SIG-M5 treated with dmso at 0.1 percent for 504 hours (cell line): ENCODE measurements at regions not wholly inside any gene's neighbourhood (a gene's known extent, or its start where the extent isn't known, plus 50 kb on each side); places are given as distances from the start of the nearest gene placed in this dataset.
A peak's percentile ranks its signal among the peaks of the same experiment; 100 is the strongest.

Experiments
- DNase-seq: peaks from one replicate; lab custom pipeline; 2025; ENCODE audit not compliant: unreplicated experiment; lab: John Stamatoyannopoulos, UW

DNA sequence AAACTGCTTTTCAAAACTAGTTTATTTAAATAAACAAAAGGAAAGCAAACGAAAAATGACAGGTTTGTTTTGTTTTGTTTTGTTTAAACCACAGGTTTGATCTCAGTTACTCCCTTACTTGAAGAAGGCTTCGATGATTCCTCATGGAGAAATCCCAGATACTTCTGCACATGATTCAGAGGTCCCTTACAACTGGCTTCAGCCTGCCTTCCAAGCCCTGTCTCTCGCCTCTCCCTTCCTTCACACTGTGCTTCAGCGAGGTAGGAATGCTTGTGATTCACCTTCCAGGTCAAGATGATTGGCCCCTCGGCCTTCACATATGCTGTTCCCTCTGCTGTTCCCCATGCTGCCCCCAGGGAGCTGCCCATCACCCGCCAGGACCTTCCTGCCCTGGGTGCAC lies 104.1 kb upstream of the ITGA6 start:
- no peak for DNase-seq

DNA sequence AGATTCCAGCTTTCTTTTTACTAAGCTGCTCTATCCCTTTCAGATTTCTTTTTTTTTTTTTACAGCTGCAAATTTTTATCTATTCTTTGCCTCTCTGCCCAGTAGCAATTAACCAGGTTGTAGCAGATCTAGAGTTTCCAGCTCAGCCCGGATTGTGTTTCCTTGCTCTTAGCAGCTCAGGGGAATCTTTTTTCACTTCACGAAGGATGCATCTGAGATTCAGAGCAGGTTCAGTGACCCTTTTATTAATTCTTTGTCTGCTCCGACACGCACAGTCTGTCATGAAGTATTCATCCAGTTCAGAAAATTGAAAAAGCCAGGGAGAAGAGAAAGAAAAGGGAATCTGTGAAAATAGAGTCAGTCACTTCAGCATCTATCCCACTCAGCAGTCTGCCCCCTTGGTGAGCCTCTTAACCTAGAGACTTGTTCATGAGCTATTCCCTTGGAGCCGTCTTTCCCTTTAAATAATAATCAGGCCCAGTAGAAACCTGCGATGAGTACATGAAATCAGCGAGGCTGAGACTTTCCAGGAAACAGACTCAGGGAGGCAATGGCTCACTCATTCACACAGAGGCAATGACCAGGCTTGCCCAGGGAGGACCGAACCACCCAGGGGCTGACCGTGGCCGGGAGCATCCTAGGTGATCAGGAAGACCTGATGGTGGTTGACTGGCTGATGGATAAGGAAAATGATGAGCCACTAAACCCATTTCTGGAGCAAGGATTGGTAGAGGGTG lies 103.4 kb upstream of the ITGA6 start:
- no peak for DNase-seq

DNA sequence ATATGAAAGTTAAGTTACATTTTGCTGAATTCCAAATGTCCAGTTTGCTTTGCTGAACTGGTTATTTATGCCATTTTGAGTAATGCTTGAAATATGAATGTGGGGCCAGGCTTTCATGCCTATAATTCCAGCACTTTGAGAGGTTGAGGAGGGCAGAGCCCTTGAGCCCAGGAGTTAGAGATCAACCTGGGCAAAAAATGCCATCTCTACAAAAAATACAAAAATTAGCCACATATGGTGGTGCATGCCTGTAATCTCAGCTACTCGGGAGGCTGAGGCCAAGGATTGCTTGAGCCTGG lies 101.2 kb upstream of the ITGA6 start:
- DNase-seq = no peak

DNA sequence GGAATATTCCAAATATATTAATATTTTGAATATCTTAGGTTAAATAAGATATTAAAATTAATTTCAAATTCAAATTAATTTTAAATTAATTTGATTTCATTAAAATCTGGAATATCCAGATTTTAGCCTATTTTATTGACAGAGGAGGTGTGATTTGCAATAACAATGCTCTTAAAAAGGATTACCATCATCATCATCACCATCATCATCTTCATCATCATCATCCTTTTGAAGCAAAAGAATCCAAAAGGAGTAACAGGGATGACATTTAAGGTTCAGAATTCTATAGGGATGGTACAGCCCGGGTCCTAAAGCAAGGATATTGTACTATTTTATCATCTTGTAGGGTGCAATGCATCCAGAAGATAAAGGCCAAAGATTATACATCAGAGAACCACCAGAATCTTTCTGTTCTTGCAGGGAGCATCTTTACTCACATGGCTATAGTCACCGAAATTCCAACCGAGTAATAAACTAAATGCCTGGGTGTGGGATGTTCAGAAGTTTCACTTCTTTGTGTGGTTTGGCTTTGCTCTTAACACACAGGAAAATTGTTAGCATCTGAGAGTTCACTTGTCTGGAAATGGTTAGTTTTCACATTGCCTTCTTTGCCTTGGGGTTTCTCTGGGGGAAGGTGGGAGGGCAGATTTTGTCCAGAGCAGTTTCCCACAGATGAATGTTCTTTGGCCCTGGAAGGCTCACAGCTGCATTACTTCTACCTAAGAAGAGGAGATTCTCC lies 99.1 kb upstream of the ITGA6 start:
- no peak for DNase-seq

DNA sequence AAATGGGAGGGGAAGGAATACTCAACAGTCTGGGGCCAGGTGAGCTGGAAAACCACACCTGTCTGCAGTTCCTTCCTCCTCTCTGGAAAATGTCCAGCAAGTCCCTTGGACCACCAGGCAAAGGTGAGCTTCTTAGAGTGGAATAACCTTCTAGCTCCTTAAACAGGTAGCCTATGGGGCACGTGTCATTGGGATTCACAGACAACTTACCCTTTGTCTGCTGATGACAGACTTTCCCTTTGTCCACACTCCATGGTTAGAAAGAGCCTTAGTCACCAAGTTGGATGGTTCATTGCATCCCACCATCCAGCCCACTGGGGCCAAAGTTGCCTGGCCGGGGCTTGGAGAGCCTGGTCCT lies 98.0 kb upstream of the ITGA6 start:
- DNase-seq = no peak

DNA sequence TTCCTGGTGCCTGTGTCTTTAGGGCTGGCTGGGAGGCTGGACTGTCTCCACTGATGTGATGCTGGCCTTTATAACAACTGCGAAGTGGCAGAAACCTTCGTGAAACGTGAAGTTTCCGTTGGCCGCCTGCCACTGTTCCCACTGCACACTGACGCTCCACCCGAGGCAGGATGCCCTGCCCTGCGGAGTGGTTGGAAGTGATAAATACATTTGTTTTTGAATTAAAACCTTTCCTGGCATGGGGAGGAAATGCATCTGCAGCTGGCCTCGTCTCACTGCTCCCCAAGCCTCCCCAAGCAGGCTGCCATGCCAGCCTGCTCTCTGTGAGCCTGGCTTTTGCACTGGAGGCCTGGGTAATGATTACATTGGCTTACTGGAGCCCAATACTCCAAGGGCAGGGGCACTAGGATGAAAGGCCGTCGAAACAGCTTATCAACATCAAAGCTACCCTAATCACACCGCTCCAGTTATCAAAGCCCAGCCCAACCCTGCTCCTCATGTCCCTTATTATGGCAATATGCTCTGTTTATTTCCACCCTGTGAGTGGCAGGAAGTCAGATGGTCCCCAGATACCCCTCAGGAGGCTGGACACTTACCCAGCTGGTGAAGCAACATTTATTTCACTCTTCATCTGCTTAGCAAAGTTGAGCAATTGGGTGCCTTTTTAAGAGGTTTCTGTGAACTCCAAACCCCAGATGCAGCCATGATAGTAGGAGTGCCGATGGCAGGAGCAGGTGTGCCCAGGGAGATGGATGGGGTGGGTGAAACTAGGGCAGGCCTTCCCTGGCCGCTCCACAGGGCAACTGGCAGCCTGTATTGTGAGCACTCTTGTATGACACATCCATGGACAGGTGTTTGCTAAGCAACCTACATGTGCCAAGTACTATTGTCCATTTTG lies 97.4 kb upstream of the ITGA6 start:
- no peak for DNase-seq

DNA sequence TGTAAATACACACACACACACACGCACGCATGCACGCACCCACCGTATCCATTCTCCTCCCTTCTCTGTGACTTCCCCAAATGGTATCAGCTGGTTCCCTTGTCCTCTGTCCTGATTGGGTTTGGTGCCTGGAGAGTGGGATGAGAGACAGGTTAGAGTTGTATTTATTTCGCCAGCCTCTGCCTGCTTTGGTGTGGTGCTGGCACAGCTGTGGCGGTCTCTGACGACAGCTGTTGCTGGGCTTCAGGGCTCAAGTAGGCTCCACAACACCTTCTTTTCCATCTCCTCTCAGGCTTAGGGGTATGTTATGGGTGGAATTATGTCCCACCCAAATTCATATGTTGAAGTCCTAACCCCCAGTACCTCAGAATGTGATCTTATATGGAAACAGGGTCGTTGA lies 94.9 kb upstream of the ITGA6 start:
- no peak for DNase-seq

DNA sequence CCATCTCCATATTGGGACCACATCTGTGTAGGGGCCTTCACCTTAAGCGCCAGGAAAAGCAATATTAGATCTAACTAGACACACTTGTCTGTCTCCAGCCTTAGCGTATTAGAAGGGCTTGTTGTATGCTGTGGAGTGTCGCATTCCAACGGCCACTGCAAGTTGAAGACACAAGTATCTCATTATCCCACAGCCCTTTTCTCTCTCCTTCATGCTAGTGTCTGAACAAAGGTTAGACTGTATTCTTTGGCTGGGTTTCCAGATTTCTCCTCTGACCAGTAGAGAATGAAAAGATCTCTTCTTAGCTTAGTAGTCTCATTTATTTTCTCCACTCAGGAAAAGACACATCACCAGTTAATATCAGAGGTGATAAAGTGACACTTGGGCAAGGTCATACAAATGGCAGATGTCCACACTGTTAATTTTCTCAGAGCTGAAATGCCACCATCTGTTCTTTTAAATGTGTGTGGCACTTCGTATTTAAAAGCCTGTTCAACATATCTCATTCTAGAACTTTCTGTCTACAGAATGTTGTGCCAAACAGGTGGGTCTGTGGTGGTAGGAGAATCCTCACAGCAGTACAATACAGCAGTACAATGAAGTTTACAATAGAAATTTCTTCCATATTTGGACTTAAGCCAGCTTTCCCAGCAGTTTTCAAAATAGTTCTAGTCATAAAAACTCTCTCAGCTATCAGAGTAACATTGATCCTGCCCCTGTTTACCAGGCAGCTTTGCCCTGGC lies 94.0 kb upstream of the ITGA6 start:
- DNase-seq = no peak

DNA sequence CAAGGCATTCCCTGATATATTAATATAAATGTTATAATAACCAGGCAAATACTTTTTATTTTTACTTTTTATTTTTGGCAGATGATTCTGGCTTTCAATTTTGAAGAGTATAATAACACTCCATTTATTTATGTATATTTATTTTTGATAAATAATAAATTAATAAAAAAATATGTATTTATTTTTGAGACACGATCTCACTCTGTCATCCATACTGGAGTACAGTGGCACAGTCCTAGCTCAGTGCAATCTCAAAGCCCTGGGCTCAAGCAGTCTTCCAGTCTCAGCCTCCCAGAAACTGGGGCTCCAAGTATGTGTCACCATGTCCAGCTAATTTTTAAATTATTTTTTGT lies 93.4 kb upstream of the ITGA6 start:
- no peak for DNase-seq

DNA sequence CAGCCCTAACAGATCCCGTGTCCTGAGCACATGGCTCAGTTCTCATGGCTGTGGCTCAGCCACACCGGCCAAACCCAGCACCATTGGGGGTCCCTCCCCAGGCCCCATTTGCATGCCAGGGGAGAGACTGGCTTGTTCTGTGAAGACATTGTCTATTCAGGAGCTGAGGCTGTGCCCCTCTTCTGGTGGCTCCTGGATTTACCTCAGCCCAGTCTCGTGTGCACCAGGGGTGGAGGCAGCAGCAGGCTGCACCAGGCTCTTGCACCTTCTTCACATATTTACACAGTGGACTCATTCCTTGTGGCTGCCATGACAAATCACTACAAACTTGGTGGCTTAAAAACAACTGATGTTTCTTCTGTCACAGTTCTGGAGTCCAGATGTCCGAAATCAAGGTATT lies 92.4 kb upstream of the ITGA6 start:
- DNase-seq = no peak

DNA sequence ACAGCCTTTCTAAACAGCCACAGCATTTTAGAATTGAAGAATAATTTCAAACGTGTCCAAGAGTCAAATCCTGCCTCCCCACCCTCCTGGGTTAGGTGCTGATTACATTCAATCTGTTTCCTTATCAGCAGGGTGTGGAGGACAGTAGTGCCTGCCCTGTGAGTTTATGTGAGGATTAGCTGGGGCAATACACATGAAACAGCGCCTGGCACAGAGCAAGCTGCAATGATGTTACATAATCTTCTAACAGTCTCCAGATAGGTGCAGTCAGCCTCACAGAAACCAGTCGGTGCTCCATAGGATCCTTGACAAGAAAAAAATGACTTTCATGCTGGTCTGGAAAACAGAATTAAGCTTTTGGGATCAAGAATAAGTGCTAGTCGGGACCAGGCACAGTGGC lies 91.7 kb upstream of the ITGA6 start:
- DNase-seq = no peak

DNA sequence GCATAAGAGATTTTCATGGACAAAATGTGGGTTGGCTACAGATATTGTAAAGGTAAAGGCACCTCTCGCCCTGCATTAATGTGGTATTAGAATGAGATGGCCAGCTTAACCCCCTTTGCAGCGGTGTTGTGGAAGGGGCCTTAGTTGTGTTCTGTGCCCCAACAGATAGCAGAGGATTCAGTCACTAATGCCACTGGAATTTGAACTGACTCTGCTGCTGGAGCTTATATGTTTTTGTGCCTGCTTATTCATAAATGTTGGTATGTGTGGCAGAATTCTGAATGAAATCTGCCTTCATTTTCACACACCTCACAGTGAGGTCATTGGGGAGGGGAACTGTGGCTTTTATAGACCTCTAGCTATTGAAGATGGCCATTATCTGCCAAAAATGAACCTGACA lies 90.7 kb upstream of the ITGA6 start:
- no peak for DNase-seq

DNA sequence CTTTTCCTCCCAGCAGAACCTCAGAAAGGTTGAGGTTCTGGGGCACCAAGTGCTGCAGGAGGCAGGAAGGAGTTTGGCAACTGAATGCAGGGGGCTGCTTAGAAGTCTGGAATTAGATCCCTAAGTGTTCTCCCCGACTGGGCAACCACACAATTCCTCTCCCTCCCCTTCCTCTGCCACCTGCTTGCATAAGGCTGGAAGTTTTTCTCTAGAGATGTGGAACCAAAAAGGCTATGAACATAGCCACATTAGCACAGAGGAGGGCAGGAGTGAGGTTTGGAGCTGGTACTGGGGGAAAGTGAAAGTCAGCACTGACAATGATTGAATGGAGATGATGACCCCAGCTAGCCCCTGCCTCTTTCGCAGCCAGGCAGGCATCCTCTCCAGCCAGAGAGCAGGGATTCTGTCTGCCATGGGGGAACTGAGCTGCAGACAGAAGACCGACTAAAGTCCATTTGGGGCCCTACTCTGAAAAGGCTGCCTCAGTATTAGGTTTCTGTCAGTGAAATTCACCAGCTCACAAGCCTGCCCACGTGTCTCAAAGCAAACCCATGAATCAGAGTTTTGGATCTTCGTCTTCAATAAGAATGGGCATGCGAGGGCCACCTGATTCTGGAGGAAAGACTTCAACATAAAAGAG lies 87.9 kb upstream of the ITGA6 start:
- no peak for DNase-seq

DNA sequence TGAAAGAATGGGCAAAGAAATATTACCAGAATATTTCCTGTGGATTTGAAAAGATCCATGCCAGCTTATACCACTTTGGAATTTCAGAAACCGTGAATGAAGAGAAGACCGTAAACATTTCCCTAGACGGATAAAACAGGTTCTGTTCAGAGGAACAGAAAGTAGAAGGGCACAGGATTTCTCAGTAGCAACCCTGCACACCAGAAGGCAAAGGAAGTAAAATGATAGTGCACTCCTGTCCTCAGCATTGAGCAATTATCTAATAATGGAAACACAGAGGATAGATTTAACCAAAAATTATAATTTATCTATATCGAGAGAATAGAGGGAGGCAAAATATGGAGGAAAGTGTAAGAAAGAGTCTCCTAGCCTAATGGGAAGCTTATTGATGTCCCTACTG lies 87.0 kb upstream of the ITGA6 start:
- DNase-seq = peak; percentile 61

DNA sequence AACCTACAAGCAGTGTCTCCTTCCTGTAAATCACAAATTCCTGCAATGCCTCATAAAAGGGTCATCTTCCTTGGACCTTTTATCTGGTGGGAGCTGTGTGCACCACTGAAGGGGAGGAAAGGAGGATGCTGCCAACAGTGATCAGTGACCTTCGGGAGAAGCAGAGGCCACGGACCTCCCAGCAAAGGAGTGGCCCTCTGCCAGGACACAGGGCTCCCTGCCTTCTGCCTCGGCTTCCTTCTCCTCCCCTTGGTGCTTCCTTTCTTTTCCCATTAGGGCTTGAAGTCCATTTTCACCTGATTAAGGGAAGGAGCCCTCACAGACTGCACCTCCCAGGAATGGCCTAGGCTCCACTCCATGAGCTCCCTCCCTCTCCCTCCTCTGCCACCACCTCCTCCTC lies 85.3 kb upstream of the ITGA6 start:
- no peak for DNase-seq

DNA sequence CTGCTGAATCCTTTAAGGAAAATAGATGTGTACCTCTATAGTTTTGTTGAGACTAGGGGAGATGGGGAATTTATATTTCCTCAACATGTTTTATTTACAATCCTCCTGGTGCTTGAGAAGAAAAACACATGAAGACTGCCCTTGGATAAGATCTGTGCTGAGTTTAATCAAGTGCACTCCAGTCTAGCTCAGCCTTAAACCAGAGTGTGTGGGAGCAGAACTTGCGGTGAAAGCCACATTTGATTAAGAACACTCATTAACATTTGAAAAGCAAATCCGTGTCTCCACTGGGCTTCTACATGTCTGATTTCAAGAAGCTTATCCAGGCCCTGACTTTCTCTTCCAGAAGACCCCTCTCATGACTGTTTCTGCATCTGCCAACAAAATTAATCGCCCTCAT lies 84.8 kb upstream of the ITGA6 start:
- DNase-seq = no peak

DNA sequence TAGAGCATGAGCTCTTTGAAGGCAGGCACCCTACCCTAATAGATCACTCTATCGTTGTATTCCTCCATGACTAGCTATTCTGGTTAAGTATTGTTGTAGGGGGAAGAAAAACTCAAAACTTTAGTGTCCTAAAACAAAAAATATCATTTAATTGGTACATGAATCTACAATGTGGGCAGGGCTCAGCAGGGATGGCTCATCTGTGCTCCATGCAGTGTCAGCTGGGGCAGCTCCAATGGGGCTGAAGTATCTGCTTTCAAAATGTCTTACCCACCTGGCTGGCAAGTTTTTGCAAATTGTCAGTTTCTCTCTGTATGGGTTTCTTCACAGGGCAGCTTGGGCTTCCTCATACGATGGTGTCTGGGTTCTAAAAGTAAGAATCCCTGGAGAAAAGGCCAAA lies 83.2 kb upstream of the ITGA6 start:
- DNase-seq = no peak

DNA sequence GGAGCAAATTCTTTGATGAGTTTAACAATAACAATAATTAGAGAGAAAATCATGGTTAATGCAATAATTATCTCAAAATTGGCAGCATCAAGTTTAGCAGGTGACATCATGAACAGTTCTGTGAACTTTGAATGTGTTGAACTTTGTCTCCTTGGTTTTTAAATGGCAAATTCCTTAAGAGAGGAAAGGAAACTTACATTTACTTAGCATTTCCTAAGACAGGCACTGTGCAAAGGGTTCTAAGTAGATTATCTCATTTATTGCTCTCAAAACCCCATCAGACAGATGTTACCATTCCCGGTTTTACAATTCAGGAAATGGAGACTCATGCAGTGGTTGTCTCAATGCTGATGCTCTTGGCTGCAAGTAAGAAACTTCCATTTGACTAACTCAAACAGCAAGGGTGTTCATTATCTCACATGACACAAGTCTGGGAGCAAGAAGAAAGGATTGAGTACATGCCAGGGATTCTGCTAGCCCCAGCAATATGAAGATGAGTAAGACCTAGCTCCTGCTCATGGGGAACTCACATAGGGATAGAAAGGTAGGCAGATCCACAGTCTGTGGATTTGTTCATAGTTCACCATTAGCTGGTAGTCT lies 81.3 kb upstream of the ITGA6 start:
- DNase-seq = no peak

DNA sequence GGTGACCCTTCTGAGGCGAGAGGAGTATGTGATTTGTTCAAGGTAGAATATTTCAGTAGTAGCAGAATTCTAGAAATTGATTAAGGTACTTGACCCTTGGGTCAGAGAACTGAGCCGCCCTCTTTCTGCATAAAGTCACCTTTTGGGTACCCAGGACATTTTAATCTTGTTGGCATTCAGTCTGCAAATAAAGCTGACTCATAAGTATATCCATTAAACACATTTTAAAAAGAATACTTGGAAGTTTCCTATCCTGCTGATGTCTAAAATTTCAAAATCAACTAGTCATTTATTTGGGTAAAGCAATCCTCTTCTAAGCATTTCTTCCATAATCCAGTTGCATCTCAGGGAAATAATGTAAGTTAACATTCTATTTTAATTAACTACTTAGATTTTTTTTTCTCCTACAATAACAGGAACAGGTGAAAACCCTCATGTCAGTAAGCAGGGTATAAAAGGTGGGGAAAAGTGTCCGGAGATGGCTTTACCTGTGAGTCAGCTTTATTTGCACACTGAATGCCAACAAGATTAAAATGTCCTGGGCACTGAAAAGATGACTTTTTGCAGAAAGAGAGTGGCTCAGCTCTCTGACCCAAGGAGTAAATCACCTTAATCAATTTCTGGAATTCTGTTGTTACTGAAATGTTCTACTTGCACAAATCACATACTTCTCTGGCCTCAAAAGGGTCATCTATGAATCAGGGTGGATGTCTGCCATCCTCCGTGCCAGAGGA lies 78.7 kb upstream of the ITGA6 start:
- DNase-seq = no peak
